ENCODE measurements at regions not wholly inside any gene's neighbourhood (a gene's known extent, or its start where the extent isn't known, plus 50 kb on each side); places are given as distances from the start of the nearest gene placed in this dataset.

DNA sequence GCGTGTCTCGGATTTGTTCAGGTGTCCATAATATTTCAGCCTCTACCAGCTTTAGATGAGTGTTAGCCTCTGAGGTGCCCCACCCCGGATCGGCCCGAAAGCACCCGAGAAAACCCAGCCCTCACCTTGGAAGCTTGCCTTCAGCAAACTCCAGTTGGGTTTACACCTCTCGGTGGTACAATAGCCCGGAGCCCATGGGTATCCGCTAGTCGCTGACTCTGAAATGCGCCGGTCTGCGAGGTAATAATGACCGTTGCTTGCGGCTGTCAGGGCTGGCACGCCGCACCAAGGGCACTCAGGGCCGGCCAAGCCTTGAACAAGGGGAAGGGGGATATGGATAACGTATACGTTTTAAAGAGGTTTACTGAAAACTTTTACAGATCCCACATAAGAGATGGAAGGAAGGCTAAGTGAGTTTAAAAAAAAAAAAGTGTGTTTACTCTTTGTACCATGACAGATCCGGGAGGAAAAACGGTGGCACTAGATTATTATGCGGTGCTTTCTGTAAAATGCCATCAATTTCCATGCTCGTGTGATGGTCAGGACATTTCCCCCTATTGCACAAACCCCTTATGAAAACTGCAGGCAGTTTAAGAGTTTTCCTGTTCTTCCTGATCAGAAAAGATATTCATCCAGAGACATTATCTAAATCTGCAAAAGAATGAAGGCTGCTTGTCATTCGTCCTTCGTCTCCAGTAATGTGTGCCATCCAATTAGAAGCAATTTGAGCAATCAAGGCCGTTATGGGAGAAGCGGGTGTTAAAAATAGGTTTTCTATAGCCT is 124.2 kb downstream of the TMEM161B start:
- no peak overlapping the region for H3K27ac ChIP-seq
- TF ChIP-seq CTCF (conservative IDR thresholded peaks at IDR 0.05) = no peak

GRCh38 chr5:88143693-88144218 is 124.9 kb downstream of the TMEM161B start:
- H3K27ac ChIP-seq = no peak overlapping the region
- TF ChIP-seq CTCF (conservative IDR thresholded peaks at IDR 0.05) = no peak

DNA sequence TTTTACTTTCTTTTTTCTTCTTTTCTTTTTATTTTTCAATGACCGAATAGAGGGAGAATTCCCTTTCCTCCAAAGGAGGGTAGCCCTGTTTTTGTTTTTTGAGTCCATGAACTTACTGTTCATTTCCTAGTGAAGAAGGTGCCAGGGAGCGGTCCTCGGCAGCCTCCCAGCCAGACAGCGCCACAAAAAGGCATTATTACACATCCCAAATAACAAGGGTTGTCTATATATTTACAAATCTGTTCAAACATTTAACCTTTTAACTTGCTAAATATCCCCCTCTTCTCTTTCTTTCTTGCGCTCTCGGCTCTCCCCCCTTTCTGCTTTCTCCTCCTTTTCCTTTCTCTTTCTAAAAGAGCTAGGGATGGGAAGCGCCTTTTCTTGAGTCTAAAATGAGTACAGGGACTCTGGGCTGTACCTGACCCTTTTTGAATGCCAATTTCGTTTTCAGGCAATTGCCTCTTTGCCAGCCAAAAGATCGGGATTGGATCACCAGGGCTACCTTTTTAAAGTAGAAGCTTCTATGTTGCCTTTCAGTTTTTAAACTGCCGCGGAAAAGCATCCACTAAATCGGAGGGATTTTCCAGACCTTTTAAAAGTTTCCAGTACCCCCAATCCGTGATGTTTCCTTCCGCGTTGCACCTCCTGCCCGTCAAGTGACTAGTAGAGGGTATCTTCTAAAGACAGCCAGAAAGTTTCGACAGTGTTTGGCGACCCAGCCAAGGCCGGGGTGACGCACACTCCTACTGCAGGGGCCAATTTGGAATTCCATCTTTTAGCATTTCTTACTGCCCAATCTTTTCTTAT is 125.6 kb downstream of the TMEM161B start:
- no peak overlapping the region for H3K27ac ChIP-seq
- no peak for TF ChIP-seq CTCF (conservative IDR thresholded peaks at IDR 0.05)

DNA sequence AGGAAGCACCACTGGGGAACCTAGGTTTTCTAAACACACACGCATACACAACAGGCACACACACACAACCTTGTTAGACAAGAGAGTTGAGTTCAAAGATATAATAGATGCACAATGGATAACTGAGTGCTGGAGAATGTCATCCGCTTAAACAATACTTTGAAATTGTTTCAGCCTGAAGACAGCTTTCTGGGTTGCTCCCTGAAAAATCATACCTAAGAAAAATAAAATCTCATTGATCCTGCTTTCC is 126.1 kb downstream of the TMEM161B start:
- no peak for TF ChIP-seq CTCF (conservative IDR thresholded peaks at IDR 0.05)
- no peak overlapping the region; the same call in 1 of the 2 replicates for H3K27ac ChIP-seq

DNA sequence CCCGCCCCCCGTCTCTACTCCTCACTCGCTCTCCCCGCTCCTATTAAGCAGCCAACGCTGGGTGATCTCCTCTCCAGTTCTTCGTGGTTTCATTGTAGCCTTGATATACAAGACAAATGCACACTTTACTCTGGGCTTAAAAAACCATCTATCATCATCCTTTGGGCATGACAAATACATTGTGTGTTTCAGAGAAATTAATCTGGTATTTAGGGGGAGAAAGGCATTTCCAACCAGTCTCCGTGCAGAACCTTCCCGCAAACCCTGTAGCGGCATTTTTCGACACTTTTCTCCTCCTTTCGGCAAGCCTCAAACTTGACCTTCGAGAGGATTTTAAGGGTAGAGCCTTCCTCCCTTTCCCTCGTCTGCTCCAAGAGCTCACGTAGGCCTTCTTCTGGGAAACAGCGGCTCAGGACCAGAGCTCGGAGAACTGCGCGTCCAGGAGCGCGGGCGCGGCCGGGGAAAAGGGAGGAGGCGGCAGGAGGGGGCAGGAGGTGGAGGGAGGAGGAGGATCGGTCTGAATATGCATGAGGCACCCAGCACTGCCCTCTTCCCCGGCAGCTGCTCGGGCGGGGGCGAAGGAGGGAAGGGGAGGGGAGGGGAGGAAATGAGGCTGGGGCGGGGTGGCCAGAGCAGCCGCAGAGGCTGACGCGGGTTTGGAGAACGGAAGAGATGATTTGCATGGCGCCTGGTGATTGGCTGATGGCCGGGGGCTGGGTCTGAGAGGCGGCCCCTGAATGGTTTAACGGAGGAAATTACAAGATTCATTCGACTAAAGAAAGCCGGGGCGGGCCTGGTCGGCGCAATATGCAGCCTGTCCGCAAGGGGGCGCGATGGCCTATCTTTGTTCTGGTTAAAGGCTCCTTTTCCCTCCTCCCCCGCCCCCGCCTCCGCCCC is 127.5 kb downstream of the TMEM161B start:
- no peak overlapping the region for H3K27ac ChIP-seq
- TF ChIP-seq CTCF (conservative IDR thresholded peaks at IDR 0.05) = peak; percentile 72

DNA sequence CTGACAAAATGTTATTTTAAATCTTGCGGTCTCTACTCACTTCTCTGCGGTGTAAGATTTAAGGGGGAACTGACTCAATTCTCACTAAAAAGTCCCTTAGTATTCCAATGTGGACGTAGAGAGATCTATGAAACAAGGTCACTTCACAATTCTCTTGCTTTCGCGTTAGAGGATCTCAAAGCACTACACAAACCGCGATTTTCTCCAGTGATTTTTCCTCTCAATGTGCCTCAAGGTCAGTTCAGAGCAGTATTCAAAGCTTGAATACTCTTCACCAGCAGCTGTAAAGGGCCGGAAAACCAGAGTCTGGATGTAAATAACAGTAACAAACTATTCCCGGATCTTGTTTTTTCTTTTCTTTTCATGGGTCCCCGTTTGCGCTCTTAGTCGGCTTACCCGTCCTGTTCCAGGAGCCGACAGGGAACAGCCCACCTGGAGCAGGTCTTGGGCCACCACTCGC is 128.2 kb downstream of the TMEM161B start:
- H3K27ac ChIP-seq = no peak overlapping the region
- TF ChIP-seq CTCF (conservative IDR thresholded peaks at IDR 0.05) = no peak

All from VCaP (cell line).